Loucy (cell line): ENCODE measurements at regions not wholly inside any gene's neighbourhood (a gene's known extent, or its start where the extent isn't known, plus 50 kb on each side); places are given as distances from the start of the nearest gene placed in this dataset.

Source experiments
- CTCF ChIP-seq: fragments of 200-600 bp; sonication (generic); conservative IDR thresholded peaks from 2 replicates; pipeline ENCODE4 v1.5.1; 2014; ENCODE audit warnings: mild to moderate bottlenecking, antibody characterized with exemption, low read length
- EZH2phosphoT487 ChIP-seq: fragments of 200-600 bp; IDR thresholded peaks from 2 replicates; pipeline ENCODE4 v1.6.1; 2018; ENCODE audit warnings: antibody characterized with exemption, mild to moderate bottlenecking, moderate library complexity, borderline replicate concordance

GRCh38 chr2:100683231-100683630 is 120.4 kb downstream of the PDCL3 start:
- TF ChIP-seq CTCF (no peak), EZH2phosphoT487 (no peak)
